NB4 (cell line): ENCODE measurements at regions not wholly inside any gene's neighbourhood (a gene's known extent, or its start where the extent isn't known, plus 50 kb on each side); places are given as distances from the start of the nearest gene placed in this dataset.

ENCODE experiments used
- MYC ChIP-seq: IDR thresholded peaks from 2 replicates; pipeline ENCODE4 v1.6.1; 2011; ENCODE audit warnings: low read depth, low read length
- POLR2A ChIP-seq: IDR thresholded peaks from 2 replicates; pipeline ENCODE4 v1.6.1; 2011; ENCODE audit warnings: mild to moderate bottlenecking; ENCODE audit not compliant: insufficient read length; ENCODE audit errors: extremely low read depth
- TF ChIP-seq, protein P1 (sequence below): IDR thresholded peaks from one replicate; pipeline ENCODE4 v1.5.1; 2012; ENCODE audit warnings: low read depth, low read length
- TF ChIP-seq, protein P2 (sequence below): IDR thresholded peaks from 2 replicates; pipeline ENCODE4 v1.6.1; 2011; ENCODE audit warnings: low read depth, low read length

DNA sequence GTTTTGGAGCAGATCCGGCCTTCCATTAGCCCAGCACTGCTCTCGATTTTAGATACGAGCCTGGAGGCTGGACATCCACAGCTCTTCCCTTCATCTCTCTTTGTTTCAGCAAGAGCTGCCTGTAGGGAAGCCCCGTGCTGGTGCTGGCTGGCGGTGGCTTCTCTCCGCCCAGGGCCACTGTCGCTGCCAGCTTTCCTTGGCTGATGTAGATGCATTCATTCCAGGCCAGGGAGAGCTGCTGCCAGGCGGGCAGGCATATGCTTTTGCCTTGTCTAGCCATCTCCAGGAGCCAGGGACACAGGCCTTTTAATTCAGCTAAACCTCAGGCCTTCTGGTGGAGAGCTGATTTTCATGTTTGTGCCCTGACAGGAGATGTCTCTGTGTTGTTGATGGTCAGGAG is 409.3 kb upstream of the CLINT1 start:
- TF ChIP-seq, protein P1, sequence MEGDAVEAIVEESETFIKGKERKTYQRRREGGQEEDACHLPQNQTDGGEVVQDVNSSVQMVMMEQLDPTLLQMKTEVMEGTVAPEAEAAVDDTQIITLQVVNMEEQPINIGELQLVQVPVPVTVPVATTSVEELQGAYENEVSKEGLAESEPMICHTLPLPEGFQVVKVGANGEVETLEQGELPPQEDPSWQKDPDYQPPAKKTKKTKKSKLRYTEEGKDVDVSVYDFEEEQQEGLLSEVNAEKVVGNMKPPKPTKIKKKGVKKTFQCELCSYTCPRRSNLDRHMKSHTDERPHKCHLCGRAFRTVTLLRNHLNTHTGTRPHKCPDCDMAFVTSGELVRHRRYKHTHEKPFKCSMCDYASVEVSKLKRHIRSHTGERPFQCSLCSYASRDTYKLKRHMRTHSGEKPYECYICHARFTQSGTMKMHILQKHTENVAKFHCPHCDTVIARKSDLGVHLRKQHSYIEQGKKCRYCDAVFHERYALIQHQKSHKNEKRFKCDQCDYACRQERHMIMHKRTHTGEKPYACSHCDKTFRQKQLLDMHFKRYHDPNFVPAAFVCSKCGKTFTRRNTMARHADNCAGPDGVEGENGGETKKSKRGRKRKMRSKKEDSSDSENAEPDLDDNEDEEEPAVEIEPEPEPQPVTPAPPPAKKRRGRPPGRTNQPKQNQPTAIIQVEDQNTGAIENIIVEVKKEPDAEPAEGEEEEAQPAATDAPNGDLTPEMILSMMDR, result no peak
- TF ChIP-seq, protein P2, sequence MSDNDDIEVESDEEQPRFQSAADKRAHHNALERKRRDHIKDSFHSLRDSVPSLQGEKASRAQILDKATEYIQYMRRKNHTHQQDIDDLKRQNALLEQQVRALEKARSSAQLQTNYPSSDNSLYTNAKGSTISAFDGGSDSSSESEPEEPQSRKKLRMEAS, result no peak
- no peak for TF ChIP-seq POLR2A
- TF ChIP-seq MYC, result no peak
